Progenitor cell of endocrine pancreas (in vitro differentiated cells): ENCODE measurements at regions not wholly inside any gene's neighbourhood (a gene's known extent, or its start where the extent isn't known, plus 50 kb on each side); places are given as distances from the start of the nearest gene placed in this dataset.
"Not testable (repeated sequence)": the region's sequence is repeated elsewhere in the genome, so short reads cannot be mapped to it uniquely, and the experiment has no call there.

Experiments
- DNase-seq: peaks from one replicate; pipeline ENCODE4 v3.0.0; 2021; ENCODE audit warnings: low spot score; ENCODE audit not compliant: unreplicated experiment
- H3K27ac Mint-ChIP-seq: 2 replicates; pipeline ENCODE4 v1.8.0; 2021; ENCODE audit warnings: mild to moderate bottlenecking, moderate library complexity, mixed read lengths
- H3K27me3 Mint-ChIP-seq: 2 replicates; pipeline ENCODE4 v1.8.0; 2021; ENCODE audit warnings: mixed read lengths
- H3K36me3 Mint-ChIP-seq: 2 replicates; pipeline ENCODE4 v1.8.0; 2022; ENCODE audit warnings: mixed read lengths; ENCODE audit not compliant: insufficient read depth
- H3K4me1 Mint-ChIP-seq: 2 replicates; pipeline ENCODE4 v1.8.0; 2021; ENCODE audit warnings: low read depth, mixed read lengths
- H3K4me3 Mint-ChIP-seq: 2 replicates; pipeline ENCODE4 v1.8.0; 2021; ENCODE audit warnings: low read depth, mild to moderate bottlenecking, moderate library complexity, mixed read lengths
- H3K9me3 Mint-ChIP-seq: 2 replicates; pipeline ENCODE4 v1.8.0; 2021; ENCODE audit warnings: low read depth, mixed read lengths
- TF ChIP-seq, protein P1 (sequence below): fragments of 200-600 bp; sonication (generic); IDR thresholded peaks from one replicate; pipeline ENCODE4 v1.5.0; 2021; ENCODE audit warnings: antibody characterized with exemption, mild to moderate bottlenecking; ENCODE audit not compliant: unreplicated experiment

DNA sequence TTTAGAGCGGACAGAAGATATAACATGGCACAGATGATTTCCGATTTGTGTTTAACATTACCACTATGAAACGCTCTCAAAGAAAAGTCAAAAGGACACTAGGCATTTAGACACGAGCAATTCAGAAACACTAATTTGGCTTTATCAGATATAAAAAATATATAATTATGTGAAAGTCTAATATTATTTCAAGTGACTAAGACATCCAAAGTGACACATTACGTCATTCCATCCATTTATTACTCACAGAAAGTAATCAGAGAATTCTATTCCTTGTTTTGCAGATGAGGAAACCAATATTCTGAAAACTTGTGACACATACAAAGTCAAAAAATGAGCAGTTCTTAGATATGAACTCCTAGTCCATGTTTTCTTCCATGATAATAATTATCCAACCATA, 250.8 kb upstream of the USP15 start:
- H3K27me3 Mint-ChIP-seq: no peaks in the 10 kb centered on the region
- no peaks in the 10 kb centered on the region for H3K4me1 Mint-ChIP-seq
- H3K36me3 Mint-ChIP-seq: no peaks in the 10 kb centered on the region
- H3K9me3 Mint-ChIP-seq: peaks cover 4% of the 10 kb centered on the region
- DNase-seq: no peak
- TF ChIP-seq, protein P1, sequence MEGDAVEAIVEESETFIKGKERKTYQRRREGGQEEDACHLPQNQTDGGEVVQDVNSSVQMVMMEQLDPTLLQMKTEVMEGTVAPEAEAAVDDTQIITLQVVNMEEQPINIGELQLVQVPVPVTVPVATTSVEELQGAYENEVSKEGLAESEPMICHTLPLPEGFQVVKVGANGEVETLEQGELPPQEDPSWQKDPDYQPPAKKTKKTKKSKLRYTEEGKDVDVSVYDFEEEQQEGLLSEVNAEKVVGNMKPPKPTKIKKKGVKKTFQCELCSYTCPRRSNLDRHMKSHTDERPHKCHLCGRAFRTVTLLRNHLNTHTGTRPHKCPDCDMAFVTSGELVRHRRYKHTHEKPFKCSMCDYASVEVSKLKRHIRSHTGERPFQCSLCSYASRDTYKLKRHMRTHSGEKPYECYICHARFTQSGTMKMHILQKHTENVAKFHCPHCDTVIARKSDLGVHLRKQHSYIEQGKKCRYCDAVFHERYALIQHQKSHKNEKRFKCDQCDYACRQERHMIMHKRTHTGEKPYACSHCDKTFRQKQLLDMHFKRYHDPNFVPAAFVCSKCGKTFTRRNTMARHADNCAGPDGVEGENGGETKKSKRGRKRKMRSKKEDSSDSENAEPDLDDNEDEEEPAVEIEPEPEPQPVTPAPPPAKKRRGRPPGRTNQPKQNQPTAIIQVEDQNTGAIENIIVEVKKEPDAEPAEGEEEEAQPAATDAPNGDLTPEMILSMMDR: no peak
- H3K27ac Mint-ChIP-seq: no peak overlapping the region
- H3K4me3 Mint-ChIP-seq: no peak overlapping the region

DNA sequence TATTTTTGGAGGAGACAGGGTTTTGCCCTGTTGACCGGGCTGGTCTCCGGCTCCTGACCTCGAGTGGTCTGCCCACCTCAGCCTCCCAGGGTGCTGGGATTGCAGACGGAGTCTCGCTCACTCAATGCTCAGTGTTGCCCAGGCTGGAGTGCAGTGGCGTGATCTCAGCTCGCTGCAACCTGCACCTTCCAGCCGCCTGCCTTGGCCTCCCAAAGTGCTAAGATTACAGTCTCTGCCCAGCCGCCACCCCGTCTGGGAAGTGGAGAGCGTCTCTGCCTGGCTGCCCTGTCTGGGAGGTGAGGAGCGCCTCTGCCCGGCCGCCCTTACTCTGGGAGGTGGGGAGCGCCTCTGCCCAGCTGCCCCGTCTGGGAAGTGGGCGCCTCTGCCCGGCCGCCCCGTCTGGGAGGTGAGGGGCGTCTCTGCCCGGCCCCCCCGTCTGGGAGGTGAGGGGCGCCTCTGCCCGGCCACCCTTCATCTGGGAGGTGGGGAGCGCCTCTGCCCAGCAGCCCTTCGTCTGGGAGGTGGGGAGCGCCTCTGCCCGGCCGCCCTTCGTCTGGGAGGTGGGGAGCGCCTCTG, 249.8 kb upstream of the USP15 start:
- H3K4me3 Mint-ChIP-seq, H3K27me3 Mint-ChIP-seq, H3K27ac Mint-ChIP-seq, H3K36me3 Mint-ChIP-seq, H3K9me3 Mint-ChIP-seq, H3K4me1 Mint-ChIP-seq, DNase-seq: not testable (repeated sequence)

DNA sequence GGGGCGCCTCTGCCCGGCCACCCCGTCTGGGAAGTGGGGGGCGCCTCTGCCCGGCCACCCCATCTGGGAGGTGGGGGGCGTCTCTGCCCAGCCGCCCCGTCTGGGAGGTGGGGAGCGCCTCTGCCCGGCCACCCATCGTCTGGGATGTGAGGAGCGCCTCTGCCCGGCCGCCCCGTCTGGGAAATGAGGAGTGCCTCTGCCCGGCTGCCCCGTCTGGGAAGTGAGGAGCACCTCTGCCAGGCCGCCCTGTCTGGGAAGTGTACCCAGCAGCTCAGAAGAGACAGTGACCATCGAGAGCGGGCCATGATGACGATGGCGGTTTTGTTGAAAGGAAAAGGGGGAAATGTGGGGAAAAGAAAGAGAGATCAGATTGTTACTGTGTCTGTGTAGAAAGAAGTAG, 249.2 kb upstream of the USP15 start:
- not testable (repeated sequence) for H3K27me3 Mint-ChIP-seq, DNase-seq, H3K9me3 Mint-ChIP-seq, H3K36me3 Mint-ChIP-seq, H3K27ac Mint-ChIP-seq, H3K4me1 Mint-ChIP-seq, H3K4me3 Mint-ChIP-seq

DNA sequence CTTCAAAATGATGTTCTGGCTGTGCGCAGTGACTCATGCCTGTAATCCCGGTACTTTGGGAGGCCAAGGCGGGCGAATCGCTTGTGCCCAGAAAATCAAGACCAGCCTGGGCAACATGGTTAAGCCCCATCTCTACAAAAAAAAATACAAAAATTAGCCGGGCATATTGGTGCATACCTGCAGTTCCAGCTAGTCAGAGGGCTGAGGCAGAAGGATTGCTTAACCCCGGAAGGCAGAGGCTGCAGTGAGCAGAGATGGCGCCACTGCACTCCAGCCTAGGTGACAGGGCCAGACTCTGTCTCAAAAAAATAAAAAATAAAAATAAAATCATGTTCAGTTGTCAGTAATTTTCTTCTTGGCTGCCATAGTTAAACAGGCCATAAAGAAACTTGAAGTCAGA, 245.9 kb upstream of the USP15 start:
- TF ChIP-seq, protein P1: no peak
- H3K27me3 Mint-ChIP-seq: peaks cover 4% of the 10 kb centered on the region
- H3K36me3 Mint-ChIP-seq: no peaks in the 10 kb centered on the region
- H3K4me3 Mint-ChIP-seq: no peak overlapping the region
- DNase-seq: no peak
- peaks cover 4% of the 10 kb centered on the region for H3K9me3 Mint-ChIP-seq
- no peaks in the 10 kb centered on the region for H3K4me1 Mint-ChIP-seq
- no peak overlapping the region for H3K27ac Mint-ChIP-seq

DNA sequence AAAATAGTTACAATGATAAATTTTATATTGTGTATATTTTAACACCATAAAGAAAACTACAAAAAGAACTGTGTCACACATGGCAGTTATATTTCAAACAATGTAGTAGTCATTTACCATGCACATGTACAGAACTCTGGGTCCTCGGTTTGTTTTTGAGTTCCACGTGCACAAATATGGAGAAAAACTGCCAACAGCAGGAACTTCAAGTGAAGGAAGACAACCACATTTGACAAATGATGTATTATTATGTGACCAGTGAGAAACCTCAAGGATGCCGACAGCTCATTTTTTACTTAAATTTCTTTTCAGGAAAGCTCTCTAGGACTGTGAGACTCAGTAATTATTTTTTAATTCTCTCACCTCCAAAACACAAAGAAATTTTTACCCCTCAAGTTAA, 244.2 kb upstream of the USP15 start:
- no peak overlapping the region for H3K27ac Mint-ChIP-seq
- no peak overlapping the region for H3K4me3 Mint-ChIP-seq
- H3K9me3 Mint-ChIP-seq: no peaks in the 10 kb centered on the region
- TF ChIP-seq, protein P1: no peak
- H3K36me3 Mint-ChIP-seq: no peaks in the 10 kb centered on the region
- H3K4me1 Mint-ChIP-seq: no peaks in the 10 kb centered on the region
- no peak for DNase-seq
- H3K27me3 Mint-ChIP-seq: peaks cover 4% of the 10 kb centered on the region

DNA sequence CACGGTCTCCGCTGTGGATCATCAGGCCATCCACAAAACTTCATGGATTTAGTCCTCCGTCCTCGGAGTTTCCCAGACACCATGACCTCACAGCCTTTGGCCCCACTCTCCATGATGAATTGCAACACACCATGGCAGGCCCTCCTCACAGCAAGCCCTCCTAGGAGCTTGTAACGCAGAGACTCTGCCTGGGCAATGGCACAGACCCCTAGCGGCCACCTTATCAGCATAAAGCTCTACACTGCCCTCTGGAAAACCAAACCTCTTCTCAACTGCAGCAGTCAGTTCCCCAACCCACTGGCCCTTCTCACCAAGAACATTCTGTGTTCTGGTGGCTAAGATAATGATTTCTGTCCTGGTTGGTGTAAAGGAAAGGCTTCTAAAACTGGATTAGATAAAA, 238.4 kb upstream of the USP15 start:
- Mint-ChIP-seq H3K27me3 (no peaks in the 10 kb centered on the region), H3K4me3 (no peak overlapping the region), H3K9me3 (peaks cover 3% of the 10 kb centered on the region), H3K4me1 (no peaks in the 10 kb centered on the region), H3K27ac (no peak overlapping the region), H3K36me3 (no peaks in the 10 kb centered on the region)
- no peak for DNase-seq
- TF ChIP-seq, protein P1: no peak
